ENCODE measurements at regions not wholly inside any gene's neighbourhood (a gene's known extent, or its start where the extent isn't known, plus 50 kb on each side); places are given as distances from the start of the nearest gene placed in this dataset.

DNA sequence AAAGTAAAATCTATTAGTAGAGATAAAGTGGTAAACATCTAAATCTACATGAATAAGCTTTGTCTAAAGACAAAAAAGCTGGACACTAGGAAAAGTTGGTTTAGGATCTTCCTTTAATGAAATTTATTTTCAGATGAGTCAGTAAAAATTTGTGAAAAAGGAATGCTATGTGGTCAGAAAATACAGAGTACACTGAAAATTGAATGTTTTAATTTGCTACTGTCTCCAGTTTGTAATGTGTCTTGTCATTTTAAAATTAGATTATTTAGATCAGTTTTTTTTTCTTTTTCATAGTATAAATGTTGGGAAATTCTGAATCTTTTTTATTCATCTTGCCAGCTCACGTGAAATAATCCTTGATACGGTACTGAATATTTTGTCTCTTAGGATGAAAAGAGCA lies 56.9 kb downstream of the SLITRK6 start:
- Histone ChIP-seq H3K79me2 (ENCODE audit: low read length) (no peaks in the 10 kb centered on the region), H4K20me1 (ENCODE audit: insufficient read depth, low read depth, low read length) (no peaks in the 10 kb centered on the region), H3K4me3 (ENCODE audit: low read length) (no peak overlapping the region), H3K27me3 (ENCODE audit: low read length) (no peaks in the 10 kb centered on the region), H3K9ac (ENCODE audit: low read length) (no peak overlapping the region), H3K4me2 (ENCODE audit: low read depth, low read length, poor library complexity, severe bottlenecking) (no peak overlapping the region), H3K36me3 (ENCODE audit: insufficient read depth, low read length) (no peaks in the 10 kb centered on the region), H3K9me2 (replicated peaks; ENCODE audit: insufficient read depth, low read length) (no peaks in the 10 kb centered on the region), H3K27ac (ENCODE audit: low read length) (no peak overlapping the region), H2AFZ (ENCODE audit: low read length) (no peak overlapping the region), H3K9me3 (ENCODE audit: low read length) (no peaks in the 10 kb centered on the region), H3K4me1 (ENCODE audit: low read length) (no peaks in the 10 kb centered on the region)
- no peak for DNase-seq

DNA sequence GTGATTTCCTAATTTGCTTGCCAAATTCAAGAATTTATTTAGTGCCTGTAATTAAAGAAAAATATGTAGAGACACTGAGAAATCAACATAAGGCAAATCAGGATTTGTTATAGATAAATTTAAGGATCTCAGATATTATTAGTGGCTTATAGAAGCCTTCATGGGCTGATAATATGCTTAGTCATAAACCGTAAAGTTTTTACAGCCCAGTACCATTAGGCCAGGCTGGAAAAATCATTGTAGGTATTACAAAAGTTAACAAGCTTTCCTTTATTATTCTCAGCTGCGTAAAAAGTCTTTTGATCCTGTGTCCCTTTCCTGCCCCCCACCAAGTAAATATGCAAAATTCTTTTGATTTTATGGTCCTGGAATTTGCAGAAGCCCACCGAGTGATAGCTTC lies 58.2 kb downstream of the SLITRK6 start:
- Histone ChIP-seq H3K9me3 (ENCODE audit: low read length) (no peaks in the 10 kb centered on the region), H3K9me2 (replicated peaks; ENCODE audit: insufficient read depth, low read length) (no peaks in the 10 kb centered on the region), H3K27me3 (ENCODE audit: low read length) (no peaks in the 10 kb centered on the region), H3K4me3 (ENCODE audit: low read length) (no peak overlapping the region), H3K36me3 (ENCODE audit: insufficient read depth, low read length) (no peaks in the 10 kb centered on the region), H3K4me1 (ENCODE audit: low read length) (no peaks in the 10 kb centered on the region), H3K27ac (ENCODE audit: low read length) (no peak overlapping the region), H3K9ac (ENCODE audit: low read length) (no peak overlapping the region), H3K4me2 (ENCODE audit: low read depth, low read length, poor library complexity, severe bottlenecking) (no peak overlapping the region), H4K20me1 (ENCODE audit: insufficient read depth, low read depth, low read length) (no peaks in the 10 kb centered on the region), H2AFZ (ENCODE audit: low read length) (no peak overlapping the region), H3K79me2 (ENCODE audit: low read length) (no peaks in the 10 kb centered on the region)
- no peak for DNase-seq

DNA sequence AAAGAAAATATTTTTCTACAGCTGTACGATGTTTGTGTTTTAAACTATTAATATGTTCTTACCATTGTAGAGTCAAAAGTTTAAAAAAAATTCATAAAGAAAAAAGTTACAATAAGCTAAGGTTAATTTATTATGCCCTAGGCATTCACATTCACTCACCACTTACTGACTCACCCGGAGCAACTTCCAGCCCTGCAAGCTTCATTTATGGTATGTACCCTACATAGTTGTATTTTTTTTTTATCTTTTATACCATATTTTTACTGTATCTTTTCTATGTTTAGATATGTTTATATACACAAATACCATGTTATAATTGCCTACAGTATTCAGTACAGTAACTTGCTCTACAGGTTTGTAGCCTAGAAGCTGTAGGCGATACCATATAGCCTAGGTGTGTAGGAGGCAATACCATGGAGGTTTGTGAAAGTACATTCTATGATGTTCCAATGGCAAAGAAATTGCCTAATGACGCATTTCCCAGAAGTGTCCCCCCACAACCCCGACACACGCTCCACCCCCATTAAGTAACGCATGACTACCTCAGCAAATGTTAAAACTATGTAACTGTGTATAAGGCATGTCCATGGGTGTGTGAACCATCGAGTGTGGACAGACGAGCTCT lies 60.4 kb downstream of the SLITRK6 start:
- no peaks in the 10 kb centered on the region for H3K4me1 ChIP-seq (ENCODE audit: low read length)
- DNase-seq, result no peak
- H3K4me2 ChIP-seq (ENCODE audit: low read depth, low read length, poor library complexity, severe bottlenecking), result no peak overlapping the region
- no peaks in the 10 kb centered on the region for H3K27me3 ChIP-seq (ENCODE audit: low read length)
- H3K27ac ChIP-seq (ENCODE audit: low read length), result no peak overlapping the region
- no peak overlapping the region for H3K4me3 ChIP-seq (ENCODE audit: low read length)
- H3K9ac ChIP-seq (ENCODE audit: low read length), result no peak overlapping the region
- H2AFZ ChIP-seq (ENCODE audit: low read length), result peak overlapping the region; percentile 14; the same call in 1 of the 2 replicates
- H3K9me3 ChIP-seq (ENCODE audit: low read length), result no peaks in the 10 kb centered on the region
- H3K36me3 ChIP-seq (ENCODE audit: insufficient read depth, low read length), result no peaks in the 10 kb centered on the region
- no peaks in the 10 kb centered on the region for H4K20me1 ChIP-seq (ENCODE audit: insufficient read depth, low read depth, low read length)
- H3K79me2 ChIP-seq (ENCODE audit: low read length), result no peaks in the 10 kb centered on the region
- no peaks in the 10 kb centered on the region for H3K9me2 ChIP-seq (replicated peaks; ENCODE audit: insufficient read depth, low read length)

DNA sequence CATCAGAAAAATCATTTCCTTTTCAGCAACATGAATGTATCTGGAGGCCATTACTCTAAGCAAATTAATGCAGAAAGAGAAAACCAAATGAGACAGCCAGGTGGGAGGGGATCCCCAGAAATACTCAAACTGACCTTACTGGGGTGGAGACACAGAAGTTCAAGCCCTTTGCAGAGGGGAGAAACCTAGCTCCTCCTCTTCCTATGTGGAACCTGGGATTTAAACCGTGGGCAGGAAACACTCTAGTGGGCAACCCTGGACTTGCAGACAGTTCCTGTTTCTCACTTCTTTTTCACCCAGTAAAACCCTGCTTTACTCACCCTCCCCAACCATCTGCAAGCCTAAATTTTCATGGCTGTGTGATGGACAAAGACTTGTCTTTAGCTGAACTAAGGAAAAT lies 61.3 kb downstream of the SLITRK6 start:
- Histone ChIP-seq H3K79me2 (ENCODE audit: low read length) (no peaks in the 10 kb centered on the region), H3K4me1 (ENCODE audit: low read length) (no peaks in the 10 kb centered on the region), H3K36me3 (ENCODE audit: insufficient read depth, low read length) (no peaks in the 10 kb centered on the region), H4K20me1 (ENCODE audit: insufficient read depth, low read depth, low read length) (no peaks in the 10 kb centered on the region), H3K27me3 (ENCODE audit: low read length) (no peaks in the 10 kb centered on the region), H3K4me3 (ENCODE audit: low read length) (no peak overlapping the region), H3K9me3 (ENCODE audit: low read length) (no peaks in the 10 kb centered on the region), H3K9ac (ENCODE audit: low read length) (no peak overlapping the region), H3K9me2 (replicated peaks; ENCODE audit: insufficient read depth, low read length) (no peaks in the 10 kb centered on the region), H2AFZ (ENCODE audit: low read length) (peak overlapping the region; percentile 75; the same call in 1 of the 2 replicates), H3K27ac (ENCODE audit: low read length) (no peak overlapping the region), H3K4me2 (ENCODE audit: low read depth, low read length, poor library complexity, severe bottlenecking) (no peak overlapping the region)
- DNase-seq, result no peak

DNA sequence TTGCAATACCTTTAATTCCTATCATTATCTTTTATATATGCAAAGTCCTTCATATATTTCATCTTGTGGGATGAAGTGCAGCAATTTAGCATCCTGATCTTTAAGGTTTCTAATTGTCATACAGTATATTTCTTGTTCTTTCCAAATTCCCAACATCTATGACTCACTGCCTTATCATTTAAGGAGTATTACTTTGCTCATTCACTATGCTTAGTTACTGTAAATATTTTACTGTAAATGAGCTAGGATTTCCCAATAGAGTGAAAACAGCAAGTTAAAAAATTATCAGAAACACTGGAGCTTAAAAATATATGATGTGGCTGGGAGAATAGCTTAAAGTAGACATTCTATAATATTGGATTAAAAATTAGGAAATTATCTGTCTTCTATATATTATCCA lies 69.9 kb downstream of the SLITRK6 start:
- H3K36me3 ChIP-seq (ENCODE audit: insufficient read depth, low read length), result no peaks in the 10 kb centered on the region
- no peaks in the 10 kb centered on the region for H3K79me2 ChIP-seq (ENCODE audit: low read length)
- H4K20me1 ChIP-seq (ENCODE audit: insufficient read depth, low read depth, low read length), result no peaks in the 10 kb centered on the region
- H3K27ac ChIP-seq (ENCODE audit: low read length), result no peak overlapping the region
- H3K9me3 ChIP-seq (ENCODE audit: low read length), result no peaks in the 10 kb centered on the region
- no peak for DNase-seq
- H3K9me2 ChIP-seq (replicated peaks; ENCODE audit: insufficient read depth, low read length), result no peaks in the 10 kb centered on the region
- peak overlapping the region; percentile 14 for H2AFZ ChIP-seq (ENCODE audit: low read length)
- no peak overlapping the region for H3K4me2 ChIP-seq (ENCODE audit: low read depth, low read length, poor library complexity, severe bottlenecking)
- H3K27me3 ChIP-seq (ENCODE audit: low read length), result no peaks in the 10 kb centered on the region
- no peak overlapping the region for H3K9ac ChIP-seq (ENCODE audit: low read length)
- H3K4me1 ChIP-seq (ENCODE audit: low read length), result no peaks in the 10 kb centered on the region; the same call in 1 of the 2 replicates
- H3K4me3 ChIP-seq (ENCODE audit: low read length), result no peak overlapping the region

DNA sequence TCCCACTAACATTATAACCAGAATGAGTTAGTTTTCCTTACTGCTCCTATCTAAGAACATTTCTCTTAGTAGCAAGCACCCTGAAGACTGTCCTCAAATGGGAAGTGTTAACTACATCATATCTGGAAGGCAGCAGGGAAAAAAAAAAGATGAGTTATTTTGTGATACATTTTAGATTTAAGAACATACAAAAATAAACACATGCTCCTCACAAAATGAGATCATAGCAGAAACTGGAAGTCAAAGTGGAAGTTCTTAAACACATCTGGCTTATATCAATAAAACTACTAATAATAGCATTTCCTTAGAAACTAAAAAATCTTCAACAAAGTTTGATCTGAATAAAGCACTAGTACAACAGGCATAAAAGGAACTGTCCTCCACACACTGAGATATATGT lies 70.4 kb downstream of the SLITRK6 start:
- no peak overlapping the region for H3K4me3 ChIP-seq (ENCODE audit: low read length)
- H3K9ac ChIP-seq (ENCODE audit: low read length), result no peak overlapping the region
- no peak overlapping the region for H3K4me2 ChIP-seq (ENCODE audit: low read depth, low read length, poor library complexity, severe bottlenecking)
- no peak overlapping the region for H3K27ac ChIP-seq (ENCODE audit: low read length)
- no peaks in the 10 kb centered on the region for H3K9me2 ChIP-seq (replicated peaks; ENCODE audit: insufficient read depth, low read length)
- H4K20me1 ChIP-seq (ENCODE audit: insufficient read depth, low read depth, low read length), result no peaks in the 10 kb centered on the region
- H3K27me3 ChIP-seq (ENCODE audit: low read length), result no peaks in the 10 kb centered on the region
- no peaks in the 10 kb centered on the region for H3K79me2 ChIP-seq (ENCODE audit: low read length)
- peak overlapping the region; percentile 14 for H2AFZ ChIP-seq (ENCODE audit: low read length)
- H3K9me3 ChIP-seq (ENCODE audit: low read length), result no peaks in the 10 kb centered on the region
- no peaks in the 10 kb centered on the region for H3K36me3 ChIP-seq (ENCODE audit: insufficient read depth, low read length)
- no peaks in the 10 kb centered on the region; the same call in 1 of the 2 replicates for H3K4me1 ChIP-seq (ENCODE audit: low read length)
- DNase-seq, result no peak

DNA sequence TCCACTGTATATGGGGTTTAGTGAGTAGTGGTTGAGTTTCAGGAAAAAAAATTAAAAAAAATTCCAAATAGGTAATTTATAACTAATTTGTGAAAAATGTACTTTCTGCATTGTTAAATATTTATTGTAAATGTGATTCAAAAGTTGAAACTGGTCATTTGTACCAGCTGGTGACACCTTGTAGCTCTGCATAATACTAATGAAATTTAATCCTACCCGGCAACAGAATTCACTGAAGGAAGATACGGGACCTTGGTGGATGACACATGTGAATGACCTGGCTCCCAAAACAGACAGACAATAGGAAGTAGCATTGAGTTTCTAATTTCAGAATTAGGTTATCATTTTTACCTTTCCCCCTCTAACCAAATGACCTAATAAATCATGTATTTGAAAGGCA lies 73.8 kb downstream of the SLITRK6 start:
- Histone ChIP-seq H3K9me3 (ENCODE audit: low read length) (no peaks in the 10 kb centered on the region), H4K20me1 (ENCODE audit: insufficient read depth, low read depth, low read length) (no peaks in the 10 kb centered on the region), H3K4me1 (ENCODE audit: low read length) (no peaks in the 10 kb centered on the region; the same call in 1 of the 2 replicates), H3K4me3 (ENCODE audit: low read length) (no peak overlapping the region), H3K9me2 (replicated peaks; ENCODE audit: insufficient read depth, low read length) (no peaks in the 10 kb centered on the region), H3K79me2 (ENCODE audit: low read length) (no peaks in the 10 kb centered on the region), H3K27me3 (ENCODE audit: low read length) (no peaks in the 10 kb centered on the region), H3K9ac (ENCODE audit: low read length) (no peak overlapping the region), H3K4me2 (ENCODE audit: low read depth, low read length, poor library complexity, severe bottlenecking) (no peak overlapping the region), H3K27ac (ENCODE audit: low read length) (no peak overlapping the region), H2AFZ (ENCODE audit: low read length) (peak overlapping the region; percentile 44; the same call in 1 of the 2 replicates), H3K36me3 (ENCODE audit: insufficient read depth, low read length) (no peaks in the 10 kb centered on the region)
- DNase-seq, result no peak

DNA sequence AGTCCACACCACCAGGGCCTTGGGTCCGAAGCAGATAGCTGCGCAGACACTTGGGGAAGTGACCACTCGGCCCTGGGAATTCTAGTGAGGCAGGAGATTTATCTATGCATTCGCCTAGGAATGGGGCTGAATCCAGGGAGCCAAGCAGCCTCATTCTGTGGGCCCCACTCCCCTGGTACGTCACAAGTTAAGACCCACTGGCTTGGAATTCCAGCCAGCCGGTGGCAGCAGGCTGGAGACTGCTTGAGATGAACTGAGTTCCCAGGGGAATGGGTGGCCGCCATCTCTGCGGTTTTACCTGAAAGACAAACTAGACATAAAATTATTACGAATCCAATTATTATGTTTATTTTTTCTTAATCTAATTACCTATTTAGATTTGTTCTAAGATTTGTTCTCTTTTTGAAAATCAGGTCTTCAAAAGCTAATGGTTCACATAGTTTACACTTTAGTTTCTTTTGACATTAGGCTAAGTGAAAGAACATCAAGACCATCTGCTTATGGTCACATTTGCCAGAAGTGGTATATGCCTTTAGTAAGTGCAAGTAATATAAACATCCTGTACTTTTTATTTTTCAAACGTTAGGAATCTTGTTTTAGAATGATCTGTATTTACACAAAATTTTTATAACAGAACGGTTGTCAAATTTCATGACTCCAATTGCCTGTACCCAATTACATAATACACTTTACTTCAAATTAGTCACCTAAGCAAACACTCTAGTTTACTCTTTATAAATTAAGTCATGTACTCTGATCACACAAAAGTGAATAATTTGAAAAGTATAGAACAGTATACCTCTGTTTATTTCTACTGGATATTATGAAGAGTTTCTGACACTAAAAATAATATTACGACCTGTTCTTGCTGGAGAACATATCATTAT lies 74.4 kb downstream of the SLITRK6 start:
- no peaks in the 10 kb centered on the region for H3K9me3 ChIP-seq (ENCODE audit: low read length)
- H3K27me3 ChIP-seq (ENCODE audit: low read length), result no peaks in the 10 kb centered on the region
- no peak overlapping the region for H3K4me3 ChIP-seq (ENCODE audit: low read length)
- no peak overlapping the region for H3K9ac ChIP-seq (ENCODE audit: low read length)
- no peak overlapping the region for H3K27ac ChIP-seq (ENCODE audit: low read length)
- H2AFZ ChIP-seq (ENCODE audit: low read length), result no peak overlapping the region
- H3K36me3 ChIP-seq (ENCODE audit: insufficient read depth, low read length), result no peaks in the 10 kb centered on the region
- no peak for DNase-seq
- H3K4me1 ChIP-seq (ENCODE audit: low read length), result no peaks in the 10 kb centered on the region; the same call in 1 of the 2 replicates
- no peaks in the 10 kb centered on the region for H3K9me2 ChIP-seq (replicated peaks; ENCODE audit: insufficient read depth, low read length)
- no peaks in the 10 kb centered on the region for H3K79me2 ChIP-seq (ENCODE audit: low read length)
- H3K4me2 ChIP-seq (ENCODE audit: low read depth, low read length, poor library complexity, severe bottlenecking), result no peak overlapping the region
- H4K20me1 ChIP-seq (ENCODE audit: insufficient read depth, low read depth, low read length), result no peaks in the 10 kb centered on the region
